Astrocyte of the cerebellum (primary cell): ENCODE measurements at regions not wholly inside any gene's neighbourhood (a gene's known extent, or its start where the extent isn't known, plus 50 kb on each side); places are given as distances from the start of the nearest gene placed in this dataset.
"Not testable (repeated sequence)": the region's sequence is repeated elsewhere in the genome, so short reads cannot be mapped to it uniquely, and the experiment has no call there.

Experiments used
- DNase-seq: peaks from one replicate; pipeline ENCODE4 v3.0.0-alpha.2; 2011; ENCODE audit warnings: low read depth
- H3K4me3 ChIP-seq: 2 replicates; pipeline ENCODE4 v1.5.1; 2011; ENCODE audit warnings: mild to moderate bottlenecking, low read depth, low read length, moderate library complexity
- CTCF ChIP-seq: IDR thresholded peaks from 2 replicates; pipeline ENCODE4 v1.5.1; 2012; ENCODE audit warnings: low read length, low read depth, moderate library complexity, mild to moderate bottlenecking; ENCODE audit errors: missing control alignments
- in situ Hi-C: cut with HindIII; loops from 2 replicates; pipeline ENCODE4 v1.10.0; 2017; ENCODE audit warnings: low sequenced_read_pairs

DNA sequence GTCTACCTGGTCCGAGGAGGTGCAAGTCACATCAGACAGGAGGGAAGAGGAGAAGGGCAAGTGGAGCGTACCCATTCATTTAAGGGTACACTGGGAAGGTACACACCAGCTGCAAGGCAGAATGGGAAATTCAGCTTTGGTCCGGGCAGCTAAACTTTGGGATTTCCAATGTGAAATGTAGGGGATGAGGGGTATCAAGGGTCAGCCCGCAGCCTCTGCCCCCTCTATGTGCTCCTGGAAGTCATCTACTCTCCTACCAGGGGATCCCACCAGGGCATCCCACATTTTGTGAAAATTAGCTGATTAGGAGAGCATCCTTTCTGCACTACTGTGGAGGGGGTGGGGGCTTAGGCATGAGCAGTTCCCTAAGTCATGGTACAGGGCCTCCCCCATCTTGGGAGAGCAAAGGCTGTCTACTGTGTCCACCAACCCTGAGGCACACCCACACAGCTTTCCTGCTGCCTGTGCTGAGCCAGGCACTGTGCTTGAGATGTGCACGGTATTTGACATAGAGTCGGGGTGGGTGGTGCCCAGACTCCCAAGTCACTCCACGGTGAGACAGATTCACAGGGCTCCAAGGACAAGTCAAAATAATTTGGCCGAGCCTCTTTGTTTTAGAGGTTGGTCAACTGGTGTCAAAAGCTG lies 189.1 kb upstream of the SULF2 start:
- in situ Hi-C loops, result no loop called here
- no peak overlapping the region for H3K4me3 ChIP-seq
- TF ChIP-seq CTCF, result no peak
- no peak for DNase-seq

- TF ChIP-seq CTCF, result no peak
- no peak for DNase-seq
- in situ Hi-C loops, result no loop called here
These were observed 188.4 kb upstream of the SULF2 start for GRCh38 chr20:47973519-47974233.

DNA sequence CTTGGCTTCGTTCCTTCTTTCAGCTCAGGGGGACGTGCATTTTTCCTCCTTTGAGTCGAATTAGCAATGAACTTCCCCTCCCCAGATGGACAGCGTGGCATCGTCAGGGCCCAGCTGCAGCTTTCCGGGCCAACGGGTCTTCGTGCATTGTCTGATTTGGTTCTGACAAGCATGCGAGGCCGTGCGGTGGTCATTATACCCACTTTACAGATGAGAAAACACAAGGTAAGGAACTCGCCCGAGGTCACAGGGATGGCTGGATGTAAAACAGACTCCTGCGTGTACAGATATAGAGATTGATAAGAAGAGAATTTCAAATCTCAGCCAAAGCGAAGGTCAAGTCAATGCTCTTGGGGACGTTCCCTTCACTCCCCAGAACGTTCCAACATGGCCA lies 187.6 kb upstream of the SULF2 start:
- in situ Hi-C loops, result no loop called here
- no peak overlapping the region for H3K4me3 ChIP-seq
- DNase-seq, result no peak
- no peak for TF ChIP-seq CTCF

More at GRCh38 chr20:47973519-47974233, 188.4 kb upstream of the SULF2 start:
- no peak overlapping the region for H3K4me3 ChIP-seq

GRCh38 chr20:47972297-47972915 lies 187.1 kb upstream of the SULF2 start:
- DNase-seq, in situ Hi-C loops, H3K4me3 ChIP-seq: not testable (repeated sequence)

- in situ Hi-C loops, result no loop called here
- no peak for TF ChIP-seq CTCF
- no peak overlapping the region for H3K4me3 ChIP-seq
- no peak for DNase-seq
These were observed 185.9 kb upstream of the SULF2 start for GRCh38 chr20:47971058-47971791.

- in situ Hi-C loops, result no loop called here
- DNase-seq, result no peak
- H3K4me3 ChIP-seq, result no peak overlapping the region
- TF ChIP-seq CTCF, result no peak
These were observed 185.1 kb upstream of the SULF2 start for GRCh38 chr20:47970282-47970903.
